A549 (cell line): ENCODE measurements at regions not wholly inside any gene's neighbourhood (a gene's known extent, or its start where the extent isn't known, plus 50 kb on each side); places are given as distances from the start of the nearest gene placed in this dataset.

Experiments used
- ATAC-seq, 2 experiments: fragments of 200-7000 bp in 1 of 2; fragments of >200 bp in 1 of 2; cut with Nextera tagmentation in 1 of 2; cut with Tn5 transposase in 1 of 2; 3 replicates each; pipeline versions ENCODE4 v1.8.0 to v1.9.1; 2018 to 2020; ENCODE audit warnings: mild to moderate bottlenecking in 1 of 2, moderate library complexity in 1 of 2
- CTCF ChIA-PET: fragments of 300-600 bp; sonication (Branson Sonifier 250); formaldehyde crosslinking; extraction: SDS; loops from one replicate; lab custom pipeline; 2021; ENCODE audit warnings: antibody characterized with exemption, inconsistent platforms; lab: Yijun Ruan, JAX
- POLR2A ChIA-PET: fragments of 350-600 bp; formaldehyde crosslinking; extraction: SDS; loops from one replicate; lab custom pipeline; 2021; ENCODE audit warnings: antibody characterized with exemption, inconsistent platforms; lab: Yijun Ruan, JAX
- DNase-seq, 2 experiments: peaks; one replicate each; pipeline versions ENCODE4 v3.0.0 to v3.0.0-alpha.2; 2011 to 2016; ENCODE audit warnings: low read depth in 1 of 2, low spot score in 1 of 2
- FAIRE-seq: peaks from 2 replicates; lab custom pipeline; 2011; peaks lifted over from hg19 to GRCh38; lab: Jason Lieb, UNC
- H3K27ac ChIP-seq, 2 experiments: fragments of >200 bp; sonication (Bioruptor Twin); formaldehyde crosslinking; 3 replicates each; pipeline ENCODE4 v1.5.1; 2016 to 2017
- H3K4me1 ChIP-seq: fragments of >200 bp; sonication (Bioruptor Twin); formaldehyde crosslinking; 3 replicates; pipeline ENCODE4 v1.6.1; 2016
- H3K4me2 ChIP-seq: fragments of >200 bp; sonication (Bioruptor Twin); formaldehyde crosslinking; 3 replicates; pipeline ENCODE4 v1.6.1; 2016
- H3K4me3 ChIP-seq: fragments of >200 bp; sonication (Bioruptor Twin); formaldehyde crosslinking; 3 replicates; pipeline ENCODE4 v1.5.1; 2016
- H3K9me3 ChIP-seq: fragments of >200 bp; sonication (Bioruptor Twin); formaldehyde crosslinking; 3 replicates; pipeline ENCODE4 v1.6.1; 2016
- ATOH8 ChIP-seq: fragments of 250-450 bp; sonication (Bioruptor Pico); IDR thresholded peaks from 2 replicates; pipeline ENCODE4 v1.5.0; 2020; ENCODE audit warnings: low read depth, mild to moderate bottlenecking, moderate library complexity
- CEBPB ChIP-seq, 2 experiments: fragments of >200 bp in 1 of 2; sonication (Bioruptor Twin) in 1 of 2; formaldehyde crosslinking in 1 of 2; IDR thresholded peaks; 2 replicates each; pipeline ENCODE4 v1.6.1; 2012 to 2016
- EHF ChIP-seq: fragments of 250-450 bp; sonication (Bioruptor Pico); IDR thresholded peaks from 2 replicates; pipeline ENCODE4 v1.5.0; 2020; ENCODE audit warnings: mild to moderate bottlenecking
- EP300 ChIP-seq, 2 experiments: fragments of >200 bp; sonication (Bioruptor Twin); formaldehyde crosslinking; IDR thresholded peaks; 2 replicates in 1 of 2; 3 replicates in 1 of 2; pipeline ENCODE4 v1.6.1; 2016 to 2017
- FOSB ChIP-seq: fragments of 250-450 bp; sonication (Bioruptor Pico); IDR thresholded peaks from 2 replicates; pipeline ENCODE4 v1.5.0; 2020; ENCODE audit warnings: mild to moderate bottlenecking, moderate library complexity
- GATA3 ChIP-seq: IDR thresholded peaks from 2 replicates; pipeline ENCODE4 v1.6.1; 2012; ENCODE audit warnings: borderline replicate concordance
- HMGXB4 ChIP-seq: fragments of 250-450 bp; sonication (Bioruptor Pico); IDR thresholded peaks from 2 replicates; pipeline ENCODE4 v1.5.0; 2021; ENCODE audit warnings: mild to moderate bottlenecking, moderate library complexity, borderline replicate concordance
- KDM1A ChIP-seq: fragments of 200-600 bp; sonication (generic); IDR thresholded peaks from 2 replicates; pipeline ENCODE4 v1.6.1; 2016; ENCODE audit warnings: low read depth, mild to moderate bottlenecking
- MAZ ChIP-seq: fragments of 150-350 bp; IDR thresholded peaks from 2 replicates; pipeline ENCODE4 v1.6.1; 2014; ENCODE audit warnings: antibody characterized with exemption, low read depth, low read length, borderline replicate concordance
- NFE2L2 ChIP-seq: fragments of 150-350 bp; conservative IDR thresholded peaks from 2 replicates; pipeline ENCODE4 v1.6.1; 2014; ENCODE audit warnings: low read length
- NPAS2 ChIP-seq: fragments of 250-450 bp; sonication (Bioruptor Pico); IDR thresholded peaks from 2 replicates; pipeline ENCODE4 v1.8.0; 2022; ENCODE audit warnings: mild to moderate bottlenecking, moderate library complexity, borderline replicate concordance
- NR3C1 ChIP-seq: fragments of >200 bp; sonication (Bioruptor Twin); formaldehyde crosslinking; IDR thresholded peaks from 3 replicates; pipeline ENCODE4 v1.6.1; 2017
- PBX3 ChIP-seq: IDR thresholded peaks from 2 replicates; pipeline ENCODE4 v1.6.1; 2012
- PHF8 ChIP-seq: fragments of 200-600 bp; sonication (generic); IDR thresholded peaks from 2 replicates; pipeline ENCODE4 v1.6.1; 2016; ENCODE audit warnings: low read depth, mild to moderate bottlenecking, antibody characterized with exemption, moderate library complexity, borderline replicate concordance
- RARB ChIP-seq: fragments of 250-450 bp; sonication (Bioruptor Pico); IDR thresholded peaks from 2 replicates; pipeline ENCODE4 v1.8.0; 2021; ENCODE audit warnings: mild to moderate bottlenecking, moderate library complexity
- SMC3 ChIP-seq: fragments of >200 bp; sonication (Bioruptor Twin); formaldehyde crosslinking; IDR thresholded peaks from 3 replicates; pipeline ENCODE4 v1.6.1; 2018; ENCODE audit warnings: inconsistent platforms
- ZC3H11A ChIP-seq: fragments of 450-650 bp; IDR thresholded peaks from 2 replicates; pipeline ENCODE4 v1.6.1; 2014; ENCODE audit warnings: antibody characterized with exemption, mild to moderate bottlenecking
- WGBS: methylation state at CpG from one replicate; pipeline ENCODE4 v1.1.6; 2017; ENCODE audit errors: missing lambda C conversion rate; 5-methylcytosine and 5-hydroxymethylcytosine counted together
- TF ChIP-seq, protein P1 (sequence below): fragments of >200 bp; sonication (Bioruptor Twin); formaldehyde crosslinking; IDR thresholded peaks from 3 replicates; pipeline ENCODE4 v1.6.1; 2016

GRCh38 chr15:70461017-70461416 is 302.3 kb downstream of the UACA start:
- ChIA-PET POLR2A (no interaction called here), CTCF (interaction anchor here (0.6 to 9.4 kb wide), 10 partner anchors 10 to 985 kb away, joined by 3 to 111 read pairs (median 8); no protein-coding TSS in a partner anchor)
- 59% methylated on average over 1 of the region's 1 CpG for WGBS
- no peak for FAIRE-seq
- Histone ChIP-seq H3K4me2 (no peak overlapping the region), H3K4me3 (no peak overlapping the region), H3K4me1 (peaks cover 4% of the 10 kb centered on the region; the same call in 1 of the 3 replicates), H3K9me3 (no peaks in the 10 kb centered on the region), H3K27ac (no peak overlapping the region)
- DNase-seq: no peak
- no peak for ATAC-seq
- TF ChIP-seq PHF8: no peak
- TF ChIP-seq KDM1A: no peak
- no peak for TF ChIP-seq SMC3
- no peak for TF ChIP-seq RARB
- TF ChIP-seq EHF (CRISPR knock-in tag): no peak
- TF ChIP-seq NR3C1: no peak
- no peak for TF ChIP-seq ATOH8 (CRISPR knock-in tag)
- TF ChIP-seq PBX3: no peak
- no peak for TF ChIP-seq FOSB (CRISPR knock-in tag)
- TF ChIP-seq, protein P1, sequence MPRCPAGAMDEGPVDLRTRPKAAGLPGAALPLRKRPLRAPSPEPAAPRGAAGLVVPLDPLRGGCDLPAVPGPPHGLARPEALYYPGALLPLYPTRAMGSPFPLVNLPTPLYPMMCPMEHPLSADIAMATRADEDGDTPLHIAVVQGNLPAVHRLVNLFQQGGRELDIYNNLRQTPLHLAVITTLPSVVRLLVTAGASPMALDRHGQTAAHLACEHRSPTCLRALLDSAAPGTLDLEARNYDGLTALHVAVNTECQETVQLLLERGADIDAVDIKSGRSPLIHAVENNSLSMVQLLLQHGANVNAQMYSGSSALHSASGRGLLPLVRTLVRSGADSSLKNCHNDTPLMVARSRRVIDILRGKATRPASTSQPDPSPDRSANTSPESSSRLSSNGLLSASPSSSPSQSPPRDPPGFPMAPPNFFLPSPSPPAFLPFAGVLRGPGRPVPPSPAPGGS: no peak
- TF ChIP-seq CEBPB (IDR thresholded peaks at IDR 0.05): no peak
- TF ChIP-seq HMGXB4 (CRISPR knock-in tag): no peak

GRCh38 chr15:70459312-70459711 is 304.0 kb downstream of the UACA start:
- CTCF ChIA-PET: interaction anchor here (0.7 to 9.4 kb wide), 23 partner anchors 10 to 983 kb away, joined by 3 to 111 read pairs (median 4); partner anchors contain the start of gene TLE3
- peaks cover 4% of the 10 kb centered on the region; the same call in 1 of the 3 replicates for H3K4me1 ChIP-seq

DNA sequence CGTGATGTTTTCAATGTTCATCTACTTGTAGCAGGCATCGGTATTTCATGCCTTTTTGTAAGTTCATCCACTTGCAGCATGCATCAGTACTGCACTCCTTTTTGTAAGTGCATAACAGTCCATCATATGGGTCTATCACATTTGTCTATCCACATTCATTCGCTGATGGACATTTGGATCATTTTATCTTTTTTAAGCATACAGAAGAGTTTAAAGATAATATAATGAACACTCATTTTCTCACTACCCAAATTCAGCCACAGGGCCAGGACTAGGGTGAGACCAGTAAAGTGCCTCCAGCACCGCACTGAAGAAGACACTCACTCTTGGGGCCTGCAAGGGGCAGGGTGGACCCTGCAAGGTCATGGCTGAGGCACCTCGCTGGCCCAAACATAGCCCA is 309.6 kb downstream of the UACA start:
- 79% methylated on average over 5 of the region's 5 CpGs for WGBS
- CTCF ChIA-PET: interaction anchor here (4.8 kb wide), 1 partner anchor 13 kb away, joined by 44 read pairs; no protein-coding TSS in a partner anchor

More at GRCh38 chr15:70459312-70459711, 304.0 kb downstream of the UACA start:
- Histone ChIP-seq H3K27ac (no peak overlapping the region), H3K4me2 (no peak overlapping the region), H3K4me3 (no peak overlapping the region), H3K9me3 (no peaks in the 10 kb centered on the region)
- POLR2A ChIA-PET: no interaction called here
- 95% methylated on average over 4 of the region's 4 CpGs for WGBS
- 0 out of 6 replicates have a peak, but pooled peaks of 1 of the 2 experiments have one; percentile 22 for ATAC-seq
- no peak for FAIRE-seq
- DNase-seq: no peak
- no peak for TF ChIP-seq MAZ

More for the DNA sequence above, 309.6 kb downstream of the UACA start:
- ATAC-seq: no peak
- no peaks in the 10 kb centered on the region for H3K4me1 ChIP-seq
- no peak overlapping the region for H3K4me2 ChIP-seq
- POLR2A ChIA-PET: no interaction called here
- no peak overlapping the region for H3K27ac ChIP-seq
- no peaks in the 10 kb centered on the region for H3K9me3 ChIP-seq
- TF ChIP-seq NPAS2 (CRISPR knock-in tag) (no peak), ATOH8 (CRISPR knock-in tag) (no peak), HMGXB4 (CRISPR knock-in tag) (no peak), EP300 (IDR thresholded peaks at IDR 0.05) (no peak), NFE2L2 (no peak), SMC3 (no peak), GATA3 (no peak), MAZ (no peak), NR3C1 (no peak), ZC3H11A (no peak)
- no peak overlapping the region for H3K4me3 ChIP-seq
- FAIRE-seq: no peak
- DNase-seq: no peak
